Lower lobe of right lung (tissue), 2 donors: ENCODE measurements at regions not wholly inside any gene's neighbourhood (a gene's known extent, or its start where the extent isn't known, plus 50 kb on each side); places are given as distances from the start of the nearest gene placed in this dataset.
A peak's percentile ranks its signal among the peaks of the same experiment; 100 is the strongest.

Source experiments
- ATAC-seq, 2 donors: fragments of 200-7000 bp; cut with Tn5 transposase; one replicate each; pipeline ENCODE4 v1.9.1; 2020 to 2022; ENCODE audit warnings: mild to moderate bottlenecking in 2 of 2, moderate library complexity in 2 of 2
- DNase-seq: peaks from one replicate; pipeline ENCODE4 v3.0.0-alpha.2; 2020
- H3K27ac ChIP-seq: fragments of 200-600 bp; one replicate; pipeline ENCODE4 v1.8.0; 2022
- H3K27me3 ChIP-seq: fragments of 200-600 bp; one replicate; pipeline ENCODE4 v1.8.0; 2022; ENCODE audit warnings: low read depth
- H3K36me3 ChIP-seq: fragments of 200-600 bp; one replicate; pipeline ENCODE4 v1.8.0; 2022; ENCODE audit warnings: mild to moderate bottlenecking
- H3K4me1 ChIP-seq: fragments of 200-600 bp; one replicate; pipeline ENCODE4 v1.8.0; 2022
- H3K4me3 ChIP-seq: fragments of 200-600 bp; one replicate; pipeline ENCODE4 v1.8.0; 2022; ENCODE audit warnings: mild to moderate bottlenecking
- H3K9me3 ChIP-seq: fragments of 200-600 bp; one replicate; pipeline ENCODE4 v1.8.0; 2022
- intact Hi-C: fragments of 100-400 bp; cut with DNase I; formaldehyde crosslinking; loops from one replicate; pipeline ENCODE4 v1.11.0; 2022
- TF ChIP-seq, protein P1 (sequence below): fragments of 200-600 bp; IDR thresholded peaks from one replicate; pipeline ENCODE4 v1.8.0; 2022; ENCODE audit warnings: antibody characterized with exemption, mild to moderate bottlenecking
- donor health status: DM: no; HTN: yes; CAD: no; lungs with severe emphysema.

DNA sequence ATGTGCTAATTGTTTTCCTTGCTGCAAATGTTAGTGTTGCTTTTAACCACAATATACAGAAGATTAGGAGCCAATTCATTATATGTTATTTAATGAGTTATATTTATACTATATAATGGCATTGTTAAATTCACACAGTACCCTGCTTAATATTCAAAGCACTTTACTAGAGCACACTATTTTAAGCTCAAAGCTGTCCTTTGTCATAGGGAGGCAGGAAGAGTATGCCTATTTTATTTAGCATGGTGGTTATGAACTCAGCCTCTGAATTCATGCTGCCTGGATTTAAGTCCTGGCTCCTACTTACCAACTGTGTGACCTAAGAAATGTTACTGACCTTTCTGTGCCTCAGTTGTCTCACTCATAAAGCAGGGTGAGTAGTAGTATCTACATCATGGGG, 80.5 kb downstream of the FASTKD2 start:
- ATAC-seq (no peak), DNase-seq (no peak)
- intact Hi-C loops = no loop called here
- Histone ChIP-seq H3K9me3 (no peaks in the 10 kb centered on the region), H3K4me3 (no peak overlapping the region), H3K4me1 (no peaks in the 10 kb centered on the region), H3K27me3 (no peaks in the 10 kb centered on the region), H3K36me3 (no peaks in the 10 kb centered on the region), H3K27ac (no peak overlapping the region)
- TF ChIP-seq, protein P1, sequence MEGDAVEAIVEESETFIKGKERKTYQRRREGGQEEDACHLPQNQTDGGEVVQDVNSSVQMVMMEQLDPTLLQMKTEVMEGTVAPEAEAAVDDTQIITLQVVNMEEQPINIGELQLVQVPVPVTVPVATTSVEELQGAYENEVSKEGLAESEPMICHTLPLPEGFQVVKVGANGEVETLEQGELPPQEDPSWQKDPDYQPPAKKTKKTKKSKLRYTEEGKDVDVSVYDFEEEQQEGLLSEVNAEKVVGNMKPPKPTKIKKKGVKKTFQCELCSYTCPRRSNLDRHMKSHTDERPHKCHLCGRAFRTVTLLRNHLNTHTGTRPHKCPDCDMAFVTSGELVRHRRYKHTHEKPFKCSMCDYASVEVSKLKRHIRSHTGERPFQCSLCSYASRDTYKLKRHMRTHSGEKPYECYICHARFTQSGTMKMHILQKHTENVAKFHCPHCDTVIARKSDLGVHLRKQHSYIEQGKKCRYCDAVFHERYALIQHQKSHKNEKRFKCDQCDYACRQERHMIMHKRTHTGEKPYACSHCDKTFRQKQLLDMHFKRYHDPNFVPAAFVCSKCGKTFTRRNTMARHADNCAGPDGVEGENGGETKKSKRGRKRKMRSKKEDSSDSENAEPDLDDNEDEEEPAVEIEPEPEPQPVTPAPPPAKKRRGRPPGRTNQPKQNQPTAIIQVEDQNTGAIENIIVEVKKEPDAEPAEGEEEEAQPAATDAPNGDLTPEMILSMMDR = no peak

DNA sequence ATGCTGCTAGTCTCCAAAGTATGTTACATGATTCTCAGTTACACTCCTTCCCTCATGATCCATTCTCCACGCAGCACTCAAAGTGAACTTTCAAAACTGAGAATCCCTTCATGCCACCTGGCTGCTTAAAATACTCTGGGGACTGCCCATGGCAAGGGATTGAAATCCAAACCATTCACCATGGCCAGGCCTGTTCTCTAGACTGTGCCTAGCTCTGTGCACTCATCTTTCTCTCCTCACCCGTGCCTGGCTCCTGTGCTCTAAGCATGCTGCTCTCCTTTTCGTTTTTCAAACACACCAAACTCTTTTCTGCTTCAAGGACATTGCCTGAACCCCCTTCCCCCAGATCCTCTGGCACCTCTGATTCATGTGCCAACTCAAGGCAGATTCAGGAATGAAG, 80.9 kb downstream of the FASTKD2 start:
- H3K4me3 ChIP-seq = no peak overlapping the region
- ATAC-seq = no peak
- H3K27ac ChIP-seq = no peak overlapping the region
- no peaks in the 10 kb centered on the region for H3K36me3 ChIP-seq
- intact Hi-C loops = no loop called here
- no peaks in the 10 kb centered on the region for H3K27me3 ChIP-seq
- DNase-seq = no peak
- TF ChIP-seq, protein P1 = no peak
- H3K4me1 ChIP-seq = no peaks in the 10 kb centered on the region
- H3K9me3 ChIP-seq = no peaks in the 10 kb centered on the region

DNA sequence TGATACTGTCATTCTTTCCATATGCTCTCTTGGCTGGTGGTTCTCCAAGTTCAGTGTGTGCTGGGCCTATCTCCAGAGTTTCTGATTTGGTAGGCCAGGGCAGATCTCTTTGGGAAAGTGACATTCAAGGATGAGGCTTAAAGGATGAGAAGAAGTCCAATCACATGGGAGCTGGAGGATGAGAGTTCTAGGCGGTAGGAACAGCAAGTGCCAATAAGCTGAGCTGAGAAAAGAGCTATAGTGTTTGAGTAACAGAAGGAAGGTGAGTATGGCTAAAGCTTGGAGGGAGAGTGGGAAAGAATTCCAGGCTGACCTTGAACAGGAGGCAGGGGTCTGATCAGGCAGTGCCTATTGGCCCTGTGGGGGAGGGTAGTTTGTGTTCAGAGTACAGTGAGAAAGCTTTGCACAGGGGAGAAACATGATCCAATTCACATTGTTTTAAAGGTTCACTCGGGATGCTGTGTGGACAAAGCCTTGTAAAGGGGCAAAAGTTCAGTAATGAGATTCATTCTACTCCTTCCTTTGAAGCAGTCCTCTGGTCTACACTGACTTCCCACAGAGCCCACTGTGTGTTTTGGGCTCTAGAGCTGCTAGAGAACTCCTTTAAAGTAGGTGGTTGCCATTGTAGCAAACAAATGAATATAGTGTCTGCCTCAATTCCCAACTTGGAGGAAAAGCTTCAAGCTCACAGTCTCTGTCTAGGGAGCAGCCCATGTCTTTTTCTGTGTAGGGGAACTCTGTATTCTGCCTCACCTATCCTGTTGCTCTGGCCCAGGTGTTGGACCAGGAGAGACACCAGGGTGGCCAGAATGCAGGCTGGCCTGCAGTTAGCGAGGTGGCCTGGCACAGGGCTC, 81.8 kb downstream of the FASTKD2 start:
- no peaks in the 10 kb centered on the region for H3K36me3 ChIP-seq
- H3K27ac ChIP-seq = no peak overlapping the region
- intact Hi-C loops = no loop called here
- H3K27me3 ChIP-seq = no peaks in the 10 kb centered on the region
- peak in 1 of 2 donors; percentile 21 for ATAC-seq
- no peaks in the 10 kb centered on the region for H3K9me3 ChIP-seq
- DNase-seq = no peak
- H3K4me3 ChIP-seq = no peak overlapping the region
- H3K4me1 ChIP-seq = no peaks in the 10 kb centered on the region
- TF ChIP-seq, protein P1 = no peak

DNA sequence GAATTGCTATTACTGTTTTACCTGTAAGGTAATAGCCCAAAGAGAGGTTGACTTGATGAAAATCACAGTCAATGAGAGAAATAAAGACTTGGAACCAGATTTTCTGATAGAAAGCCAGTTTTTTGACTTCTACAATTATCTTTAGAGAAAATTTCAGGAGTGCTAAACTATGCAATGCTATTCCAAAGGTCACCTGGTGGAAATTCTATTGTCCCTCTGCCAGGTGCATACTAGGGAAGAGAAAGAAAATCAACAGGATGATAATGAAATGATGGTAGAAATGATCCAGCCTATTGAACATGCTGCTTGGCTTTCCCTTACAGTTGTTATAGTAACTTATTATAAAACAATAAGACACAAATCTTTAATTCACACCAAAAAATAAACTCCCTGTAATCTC, 85.0 kb downstream of the FASTKD2 start:
- intact Hi-C loops = no loop called here
- ATAC-seq (no peak), DNase-seq (no peak)
- Histone ChIP-seq H3K9me3 (no peaks in the 10 kb centered on the region), H3K27ac (no peak overlapping the region), H3K27me3 (no peaks in the 10 kb centered on the region), H3K4me1 (no peaks in the 10 kb centered on the region), H3K4me3 (no peak overlapping the region), H3K36me3 (no peaks in the 10 kb centered on the region)
- TF ChIP-seq, protein P1 = no peak

DNA sequence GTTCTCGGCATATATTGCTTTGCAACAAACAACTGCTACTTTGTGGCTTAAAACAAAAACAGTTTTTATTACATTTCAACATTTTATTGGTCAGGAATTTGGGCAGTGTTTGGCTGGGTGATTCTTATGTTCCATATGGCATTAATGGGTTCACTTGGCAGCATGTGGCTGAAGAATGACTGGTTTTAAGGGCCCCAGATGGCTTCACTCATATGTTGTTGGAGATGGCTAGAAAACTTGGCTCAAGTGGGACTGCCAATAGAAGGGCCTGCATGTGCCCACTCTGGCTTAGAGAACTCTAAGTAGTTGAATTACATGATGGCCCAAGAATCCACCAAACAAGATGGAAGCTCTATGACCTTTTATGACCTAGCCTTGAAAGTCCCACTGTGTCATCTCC, 86.1 kb downstream of the FASTKD2 start:
- Histone ChIP-seq H3K27ac (no peak overlapping the region), H3K27me3 (no peaks in the 10 kb centered on the region), H3K36me3 (no peaks in the 10 kb centered on the region), H3K4me1 (no peaks in the 10 kb centered on the region), H3K4me3 (no peak overlapping the region), H3K9me3 (no peaks in the 10 kb centered on the region)
- TF ChIP-seq, protein P1 = no peak
- intact Hi-C loops = no loop called here
- no peak for ATAC-seq
- no peak for DNase-seq
